ENCODE measurements at regions not wholly inside any gene's neighbourhood (a gene's known extent, or its start where the extent isn't known, plus 50 kb on each side); places are given as distances from the start of the nearest gene placed in this dataset.

- TF ChIP-seq CTCF (conservative IDR thresholded peaks at IDR 0.05; ENCODE audit: control insufficient read depth, insufficient read depth, low read depth, low read length), result no peak
- no peak for DNase-seq (ENCODE audit: low read depth)
- H3K4me3 ChIP-seq (ENCODE audit: control insufficient read depth, low read depth, low read length), result no peak overlapping the region
These were observed 543.0 kb downstream of the MAFB start for GRCh38 chr20:40146071-40146470.

- H3K4me3 ChIP-seq (ENCODE audit: control insufficient read depth, low read depth, low read length), result no peak overlapping the region
- DNase-seq (ENCODE audit: low read depth), result no peak
- no peak for TF ChIP-seq CTCF (conservative IDR thresholded peaks at IDR 0.05; ENCODE audit: control insufficient read depth, insufficient read depth, low read depth, low read length)
These were observed 544.5 kb downstream of the MAFB start for GRCh38 chr20:40144581-40144980.

- TF ChIP-seq CTCF (conservative IDR thresholded peaks at IDR 0.05; ENCODE audit: control insufficient read depth, insufficient read depth, low read depth, low read length), result no peak
- no peak overlapping the region for H3K4me3 ChIP-seq (ENCODE audit: control insufficient read depth, low read depth, low read length)
- no peak for DNase-seq (ENCODE audit: low read depth)
These were observed 554.9 kb downstream of the MAFB start for GRCh38 chr20:40134176-40134575.

GRCh38 chr20:40120827-40121226, 568.2 kb downstream of the MAFB start:
- no peak overlapping the region for H3K4me3 ChIP-seq (ENCODE audit: control insufficient read depth, low read depth, low read length)
- no peak for DNase-seq (ENCODE audit: low read depth)
- no peak for TF ChIP-seq CTCF (conservative IDR thresholded peaks at IDR 0.05; ENCODE audit: control insufficient read depth, insufficient read depth, low read depth, low read length)

- DNase-seq (ENCODE audit: low read depth), result no peak
- no peak overlapping the region for H3K4me3 ChIP-seq (ENCODE audit: control insufficient read depth, low read depth, low read length)
- TF ChIP-seq CTCF (conservative IDR thresholded peaks at IDR 0.05; ENCODE audit: control insufficient read depth, insufficient read depth, low read depth, low read length), result no peak
These were observed 577.8 kb downstream of the MAFB start for GRCh38 chr20:40111282-40111681.

- H3K4me3 ChIP-seq (ENCODE audit: control insufficient read depth, low read depth, low read length), result no peak overlapping the region
- peak; percentile 3 for DNase-seq (ENCODE audit: low read depth)
- no peak for TF ChIP-seq CTCF (conservative IDR thresholded peaks at IDR 0.05; ENCODE audit: control insufficient read depth, insufficient read depth, low read depth, low read length)
These were observed 578.7 kb downstream of the MAFB start for GRCh38 chr20:40110311-40110831.

GRCh38 chr20:40109136-40109535, 579.9 kb downstream of the MAFB start:
- TF ChIP-seq CTCF (conservative IDR thresholded peaks at IDR 0.05; ENCODE audit: control insufficient read depth, insufficient read depth, low read depth, low read length), result no peak
- DNase-seq (ENCODE audit: low read depth), result no peak
- H3K4me3 ChIP-seq (ENCODE audit: control insufficient read depth, low read depth, low read length), result no peak overlapping the region
